Kidney capillary endothelial cell (primary cell): ENCODE measurements at regions not wholly inside any gene's neighbourhood (a gene's known extent, or its start where the extent isn't known, plus 50 kb on each side); places are given as distances from the start of the nearest gene placed in this dataset.

Experiments used
- DNase-seq: peaks from one replicate; pipeline ENCODE4 v3.0.0-alpha.2; 2018; ENCODE audit warnings: low spot score

DNA sequence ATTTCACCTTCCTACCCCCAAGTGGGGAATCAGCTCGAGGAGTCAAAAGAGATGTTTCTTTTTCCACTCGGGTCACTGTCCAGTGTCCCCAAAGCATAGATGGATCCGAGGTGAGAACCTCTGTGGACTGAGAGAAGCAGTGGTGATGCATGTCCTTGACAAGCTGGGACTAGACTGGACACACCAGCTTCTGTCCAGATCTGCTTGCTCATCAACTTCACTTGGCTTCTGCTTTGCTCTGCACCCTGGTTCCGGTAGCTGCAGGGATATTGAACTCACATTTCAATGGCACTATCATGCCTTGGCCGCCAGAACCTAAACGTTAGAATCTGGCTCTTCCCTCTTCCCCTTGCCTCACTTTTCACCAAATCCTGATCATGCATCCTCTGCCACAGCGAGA, 50.3 kb upstream of the CXCL12 start:
- no peak for DNase-seq

- no peak for DNase-seq
Observed at GRCh38 chr10:44436240-44436639, 51.3 kb upstream of the CXCL12 start.

DNA sequence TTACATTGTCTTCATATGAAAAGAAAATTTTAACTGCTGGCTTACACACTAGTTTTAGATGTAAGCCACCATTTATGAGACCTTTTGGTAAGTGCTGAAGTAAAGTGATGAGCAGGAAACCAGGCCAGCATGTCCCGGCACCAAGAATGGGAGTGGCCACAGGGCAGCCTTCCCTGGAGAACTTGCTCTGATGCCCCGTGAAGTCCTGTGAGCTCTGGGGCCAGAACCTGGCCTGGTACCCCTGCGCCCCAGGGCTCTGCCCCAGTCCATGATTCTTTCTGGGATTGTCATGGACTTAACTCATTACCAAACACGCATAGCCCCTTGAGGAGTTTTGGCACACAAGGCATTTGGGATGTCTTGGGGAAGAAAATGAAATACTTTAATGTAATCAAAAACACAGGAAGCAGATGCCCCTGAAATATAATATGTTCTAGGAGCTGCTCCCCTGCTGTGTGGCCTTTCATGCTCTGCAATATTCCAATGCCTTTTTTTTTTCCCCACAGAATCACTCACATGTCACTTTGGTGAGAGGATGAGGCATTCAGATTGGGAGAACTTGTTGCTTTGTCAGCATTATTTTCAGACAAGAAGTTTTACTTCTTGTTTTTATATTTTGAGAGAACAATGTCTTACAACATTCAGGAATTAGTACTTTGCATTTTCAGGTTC, 53.1 kb upstream of the CXCL12 start:
- no peak for DNase-seq

- no peak for DNase-seq
Observed at GRCh38 chr10:44439239-44439957, 54.5 kb upstream of the CXCL12 start.

- no peak for DNase-seq
Observed at GRCh38 chr10:44439958-44440244, 55.0 kb upstream of the CXCL12 start.

GRCh38 chr10:44457259-44457658, 72.4 kb upstream of the CXCL12 start:
- DNase-seq: no peak

GRCh38 chr10:44458671-44459413, 73.9 kb upstream of the CXCL12 start:
- DNase-seq: no peak

DNA sequence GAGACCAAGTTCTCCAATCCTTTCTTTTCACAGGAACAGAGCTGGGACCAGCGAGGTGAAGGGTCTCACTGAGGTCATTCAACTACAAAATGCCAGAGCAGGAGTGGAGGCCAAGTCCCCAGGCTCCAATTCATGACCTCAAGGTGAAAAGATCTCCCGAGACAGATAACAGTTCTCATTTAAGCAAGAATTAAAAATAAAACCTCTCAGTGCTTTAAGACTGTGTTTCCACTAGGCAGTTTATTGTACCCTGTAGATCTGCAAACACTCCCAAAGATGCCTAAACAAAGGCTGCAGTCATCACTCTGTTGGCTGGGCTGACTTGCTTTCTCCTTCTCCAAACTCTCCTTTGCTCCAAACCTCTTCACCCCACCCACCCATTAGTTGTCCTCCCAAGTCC, 74.8 kb upstream of the CXCL12 start:
- DNase-seq: no peak

DNA sequence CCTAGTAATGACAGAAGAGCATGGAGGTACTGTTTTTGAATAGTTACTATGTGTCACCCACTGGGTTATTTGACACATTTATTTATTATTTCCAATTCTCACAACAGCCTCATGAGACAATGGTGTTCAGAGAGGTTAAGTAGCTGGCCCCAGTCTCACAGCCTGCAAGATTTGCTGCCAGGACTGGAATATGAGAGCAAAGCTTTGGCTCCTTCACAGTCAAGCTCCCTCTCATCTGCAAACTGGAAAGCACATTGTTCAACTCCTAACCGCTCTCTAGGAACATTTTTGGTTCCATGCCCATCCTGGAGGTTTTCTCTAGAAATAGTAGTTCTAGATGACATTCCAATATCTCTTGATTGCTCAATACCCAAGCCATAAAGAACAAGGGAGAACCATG, 75.5 kb upstream of the CXCL12 start:
- no peak for DNase-seq

GRCh38 chr10:44462338-44462914, 77.5 kb upstream of the CXCL12 start:
- no peak for DNase-seq

- no peak for DNase-seq
Observed at GRCh38 chr10:44463511-44464121, 78.7 kb upstream of the CXCL12 start.

DNA sequence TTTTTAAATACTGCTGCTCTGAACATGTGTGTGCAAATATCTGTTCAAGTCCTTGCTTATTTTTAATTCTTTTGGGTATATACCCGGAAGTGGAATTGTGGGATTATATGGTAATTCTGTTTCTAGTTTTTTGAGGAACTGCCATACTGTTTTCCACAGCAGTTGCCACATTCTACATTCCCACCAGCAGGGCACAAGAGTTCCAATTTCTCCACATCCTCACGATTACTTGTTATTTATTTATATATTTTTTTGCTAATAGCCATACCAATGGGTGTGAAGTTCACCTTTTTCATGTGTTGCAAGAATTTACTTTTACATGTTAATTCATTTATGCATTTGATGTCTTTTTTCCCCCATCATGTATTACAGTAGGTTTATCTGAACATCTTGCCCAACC, 79.6 kb upstream of the CXCL12 start:
- DNase-seq: no peak

- no peak for DNase-seq
Observed at GRCh38 chr10:44465401-44466115, 80.7 kb upstream of the CXCL12 start.

DNA sequence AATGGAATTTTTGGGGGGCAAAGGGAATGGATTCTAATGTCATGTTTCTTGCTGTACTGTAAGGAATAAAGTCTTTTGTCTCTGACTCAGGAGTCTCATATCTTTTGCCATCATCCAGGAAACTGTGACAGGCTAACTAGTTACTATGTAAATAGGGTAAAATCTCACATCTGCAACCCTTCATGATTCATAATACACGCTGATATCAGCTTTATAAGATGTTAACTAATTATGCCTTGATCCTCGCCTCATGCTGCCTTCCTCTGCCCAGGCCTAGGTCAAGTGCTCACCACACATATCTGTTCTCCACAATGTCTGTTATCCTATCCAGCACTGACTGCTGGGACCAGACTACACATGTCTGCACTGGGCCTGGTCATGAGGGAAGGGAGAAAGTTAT, 81.3 kb upstream of the CXCL12 start:
- DNase-seq: no peak

GRCh38 chr10:44467090-44467489, 82.2 kb upstream of the CXCL12 start:
- DNase-seq: no peak

GRCh38 chr10:44467900-44468299, 83.0 kb upstream of the CXCL12 start:
- DNase-seq: no peak

DNA sequence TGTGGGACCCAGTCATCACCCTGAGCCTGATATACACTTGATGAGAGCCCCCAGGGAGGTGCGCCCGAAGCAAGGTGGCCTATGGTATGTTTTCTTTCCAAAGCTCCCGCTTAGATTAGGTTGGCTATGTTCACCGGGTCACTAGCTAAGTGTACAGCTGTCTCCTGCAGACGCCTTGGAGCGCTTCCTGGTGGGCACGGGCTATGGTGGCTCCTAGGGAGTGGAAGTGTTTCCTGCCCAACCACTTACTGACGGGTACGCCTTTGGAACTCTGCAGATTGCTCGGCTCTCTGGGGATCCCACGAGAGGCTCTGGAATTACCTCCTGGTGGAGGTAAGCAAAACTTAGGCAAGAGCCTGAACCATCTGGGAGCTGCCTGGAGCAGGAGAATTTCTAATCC, 83.6 kb upstream of the CXCL12 start:
- no peak for DNase-seq

- DNase-seq: no peak
Observed at GRCh38 chr10:44468965-44469364, 84.1 kb upstream of the CXCL12 start.

DNA sequence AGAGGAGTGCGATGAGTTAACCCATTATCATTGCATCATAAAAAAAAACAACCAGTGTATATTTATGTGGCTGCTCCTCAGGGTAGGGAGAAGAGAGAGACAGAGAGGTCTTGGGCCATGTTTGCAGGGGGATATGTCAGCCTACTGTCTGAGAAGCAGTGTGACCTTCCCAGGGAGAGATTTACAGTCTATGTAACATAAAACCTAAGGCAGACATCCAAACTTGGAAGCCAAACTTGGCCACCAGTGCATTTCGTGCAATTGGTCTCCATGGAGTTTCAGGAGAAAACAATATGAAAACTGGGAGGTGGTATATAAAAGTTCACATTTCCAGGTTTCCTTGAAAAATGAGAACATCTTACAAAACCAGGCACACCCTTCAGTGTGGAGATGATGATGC, 85.9 kb upstream of the CXCL12 start:
- no peak for DNase-seq

- DNase-seq: no peak
Observed at GRCh38 chr10:44471410-44471809, 86.5 kb upstream of the CXCL12 start.

DNA sequence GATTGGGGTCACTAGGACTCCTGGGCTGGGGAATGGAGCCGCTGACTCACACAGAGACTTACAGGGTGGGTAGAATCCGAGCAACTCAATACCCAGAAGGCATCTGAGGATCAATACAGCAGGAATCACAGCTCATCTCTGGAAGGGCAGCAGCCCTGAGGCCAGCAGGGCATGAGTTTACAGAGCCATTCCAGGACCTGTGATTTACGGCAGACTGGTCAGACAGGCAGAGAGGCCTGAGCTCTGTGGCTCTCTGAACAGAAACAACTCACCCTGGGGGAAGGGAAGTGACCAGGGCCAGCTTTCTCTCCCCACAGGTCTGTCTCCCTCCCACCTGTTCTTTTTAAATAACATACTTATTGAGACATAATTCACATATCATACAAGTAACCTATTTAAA, 88.2 kb upstream of the CXCL12 start:
- DNase-seq: no peak

DNA sequence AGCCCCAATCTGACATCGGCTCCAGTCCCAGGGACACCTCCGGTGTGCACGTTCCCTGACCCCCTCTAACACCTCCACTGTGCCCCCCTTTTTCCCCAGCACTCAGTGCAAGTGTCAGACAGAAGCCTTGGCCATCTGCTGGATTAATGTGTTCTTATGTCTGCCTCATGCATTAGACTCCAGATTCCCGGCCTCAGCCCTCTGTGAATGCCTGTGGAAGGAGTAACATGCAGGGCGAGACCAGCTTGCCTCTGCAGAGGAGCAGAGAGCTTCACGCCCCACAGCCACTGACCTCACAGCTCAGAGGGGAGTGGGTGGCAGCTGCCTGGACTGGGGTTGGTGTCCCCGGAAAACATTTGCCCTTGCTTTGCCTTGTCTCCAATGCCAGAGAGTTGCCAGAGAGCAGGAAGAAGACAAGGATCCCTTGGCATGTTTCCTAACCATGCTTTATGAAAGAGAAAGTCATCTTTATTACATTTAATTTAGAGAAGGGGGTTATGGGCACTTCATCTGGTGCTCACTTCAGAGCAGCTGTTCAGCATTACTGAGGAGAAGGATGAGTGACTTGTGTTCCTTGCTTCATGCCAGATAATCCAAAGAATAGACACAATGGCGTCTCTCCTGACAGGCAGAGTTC, 91.6 kb upstream of the CXCL12 start:
- no peak for DNase-seq
